Hematopoietic multipotent progenitor cell (in vitro differentiated cells): ENCODE measurements at regions not wholly inside any gene's neighbourhood (a gene's known extent, or its start where the extent isn't known, plus 50 kb on each side); places are given as distances from the start of the nearest gene placed in this dataset.
"Not testable (repeated sequence)": the region's sequence is repeated elsewhere in the genome, so short reads cannot be mapped to it uniquely, and the experiment has no call there.

Experiments
- DNase-seq, 3 donors: peaks; one replicate each; pipeline ENCODE4 v3.0.0-alpha.2; 2011 to 2015; ENCODE audit warnings: low read depth in 2 of 3, low spot score in 2 of 3

GRCh38 chr6:14874975-14875480, 370.8 kb upstream of the JARID2 start:
- DNase-seq, result no peak

GRCh38 chr6:14875481-14876063, 370.3 kb upstream of the JARID2 start:
- DNase-seq, result no peak

GRCh38 chr6:14876778-14877613, 368.9 kb upstream of the JARID2 start:
- peak in 2 of 3 donors; percentile 65 to 75 for DNase-seq

GRCh38 chr6:14877758-14878157, 368.1 kb upstream of the JARID2 start:
- no peak for DNase-seq

- no peak for DNase-seq
Observed at GRCh38 chr6:14880052-14880451, 365.8 kb upstream of the JARID2 start.

GRCh38 chr6:14880677-14881076, 365.2 kb upstream of the JARID2 start:
- no peak for DNase-seq

GRCh38 chr6:14881398-14881797, 364.5 kb upstream of the JARID2 start:
- no peak for DNase-seq

- no peak for DNase-seq
Observed at GRCh38 chr6:14882394-14883026, 363.4 kb upstream of the JARID2 start.

- peak in 1 of 3 donors; percentile 28 for DNase-seq
Observed at GRCh38 chr6:14883921-14884320, 361.9 kb upstream of the JARID2 start.

GRCh38 chr6:14885498-14885897, 360.4 kb upstream of the JARID2 start:
- DNase-seq, result no peak

- no peak for DNase-seq
Observed at GRCh38 chr6:14887181-14887580, 358.7 kb upstream of the JARID2 start.

GRCh38 chr6:14887986-14888574, 357.8 kb upstream of the JARID2 start:
- DNase-seq, result no peak

- no peak for DNase-seq
Observed at GRCh38 chr6:14888575-14889000, 357.3 kb upstream of the JARID2 start.

GRCh38 chr6:14889188-14889587, 356.7 kb upstream of the JARID2 start:
- no peak for DNase-seq

GRCh38 chr6:14889611-14890593, 356.0 kb upstream of the JARID2 start:
- DNase-seq, result peak in 1 of 3 donors; percentile 30

- DNase-seq, result peak in 1 of 3 donors; percentile 14
Observed at GRCh38 chr6:14891820-14892375, 354.0 kb upstream of the JARID2 start.

GRCh38 chr6:14894105-14894504, 351.8 kb upstream of the JARID2 start:
- no peak for DNase-seq

GRCh38 chr6:14896475-14896874, 349.4 kb upstream of the JARID2 start:
- DNase-seq, result no peak

- DNase-seq, result peak in 1 of 3 donors; percentile 74
Observed at GRCh38 chr6:14897831-14898230, 348.0 kb upstream of the JARID2 start.

GRCh38 chr6:14899441-14899840, 346.4 kb upstream of the JARID2 start:
- not testable (repeated sequence) for DNase-seq
